ENCODE measurements at regions not wholly inside any gene's neighbourhood (a gene's known extent, or its start where the extent isn't known, plus 50 kb on each side); places are given as distances from the start of the nearest gene placed in this dataset.
"Not testable (repeated sequence)": the region's sequence is repeated elsewhere in the genome, so short reads cannot be mapped to it uniquely, and the experiment has no call there.

DNA sequence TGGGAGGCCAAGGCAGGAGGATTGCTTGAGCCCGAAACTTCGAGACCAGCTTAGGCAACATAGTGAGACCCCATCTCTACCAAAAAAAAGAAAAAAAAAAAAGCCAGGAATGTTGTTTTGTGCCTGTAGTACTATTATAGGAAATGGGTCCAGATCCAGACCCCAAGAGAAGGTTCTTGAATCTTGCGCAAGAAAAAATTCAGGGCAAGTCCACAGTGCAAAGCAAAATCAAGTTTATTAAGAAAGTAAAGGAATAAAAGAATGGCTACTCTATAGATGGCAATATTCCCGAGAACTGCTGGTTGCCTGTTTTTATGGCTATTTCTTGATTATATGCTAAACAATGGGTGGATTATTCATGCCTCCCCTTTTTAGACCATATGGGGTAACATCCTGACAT lies 51.2 kb upstream of the RDX start:
- DNase-seq = no peak

DNA sequence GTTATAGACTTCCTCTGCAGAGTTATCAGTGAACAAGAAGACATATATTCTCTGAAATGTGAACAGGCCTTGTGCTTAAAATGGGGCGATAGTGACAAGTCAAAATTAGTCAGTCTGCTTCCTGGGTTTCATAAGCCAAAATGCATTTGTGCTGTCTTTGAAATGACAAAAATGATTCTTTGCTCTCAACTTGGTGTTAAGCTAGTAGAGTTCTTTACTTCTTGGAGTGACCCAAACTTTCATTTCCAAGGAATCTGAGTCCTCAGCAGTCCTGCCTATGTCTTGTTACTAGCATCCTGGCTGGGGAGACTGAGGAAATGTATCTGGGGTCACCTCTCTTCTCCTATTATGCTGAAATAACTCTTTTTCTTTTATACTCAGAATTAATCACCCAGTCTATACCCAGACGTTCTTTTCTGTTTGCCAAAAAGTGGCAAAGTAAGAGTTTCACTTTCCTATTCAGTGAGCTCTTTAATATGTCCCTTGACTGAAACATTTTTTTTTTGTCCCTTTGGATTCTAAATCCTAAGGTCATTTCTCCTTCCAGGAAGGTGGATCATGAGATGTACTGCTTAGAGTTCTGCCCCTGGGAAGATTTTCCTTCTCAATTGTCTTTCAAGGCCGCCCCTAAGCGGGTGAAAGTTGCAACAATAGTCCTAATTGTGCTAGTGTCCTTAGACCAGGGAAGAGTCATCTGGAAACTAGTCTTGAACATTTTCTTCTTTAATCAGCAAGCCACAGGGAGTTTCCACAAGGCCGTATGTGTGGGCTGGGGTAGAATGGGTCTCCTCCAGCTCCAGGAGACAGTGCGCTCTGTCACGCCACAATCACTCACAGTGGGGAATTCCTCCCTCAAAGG lies 53.0 kb upstream of the RDX start:
- no peak for DNase-seq

DNA sequence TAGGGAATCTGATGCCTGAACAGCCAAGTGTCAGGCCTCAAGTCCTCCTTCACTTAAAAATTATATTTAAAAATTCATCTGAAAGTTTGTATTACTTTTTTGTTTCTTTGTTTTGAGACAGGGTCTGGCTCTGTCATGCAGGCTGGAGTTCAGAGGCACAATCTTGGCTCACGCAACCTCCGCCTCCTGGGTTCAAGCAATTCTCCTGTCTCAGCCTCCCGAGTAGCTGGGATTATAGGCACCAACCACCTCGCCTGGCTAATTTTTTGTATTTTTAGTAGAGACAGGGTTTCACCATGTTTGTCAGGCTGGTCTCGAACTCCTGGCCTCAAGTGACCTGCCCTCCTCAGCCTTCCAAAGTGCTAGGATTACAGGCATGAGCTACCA lies 53.6 kb upstream of the RDX start:
- DNase-seq = not testable (repeated sequence)

DNA sequence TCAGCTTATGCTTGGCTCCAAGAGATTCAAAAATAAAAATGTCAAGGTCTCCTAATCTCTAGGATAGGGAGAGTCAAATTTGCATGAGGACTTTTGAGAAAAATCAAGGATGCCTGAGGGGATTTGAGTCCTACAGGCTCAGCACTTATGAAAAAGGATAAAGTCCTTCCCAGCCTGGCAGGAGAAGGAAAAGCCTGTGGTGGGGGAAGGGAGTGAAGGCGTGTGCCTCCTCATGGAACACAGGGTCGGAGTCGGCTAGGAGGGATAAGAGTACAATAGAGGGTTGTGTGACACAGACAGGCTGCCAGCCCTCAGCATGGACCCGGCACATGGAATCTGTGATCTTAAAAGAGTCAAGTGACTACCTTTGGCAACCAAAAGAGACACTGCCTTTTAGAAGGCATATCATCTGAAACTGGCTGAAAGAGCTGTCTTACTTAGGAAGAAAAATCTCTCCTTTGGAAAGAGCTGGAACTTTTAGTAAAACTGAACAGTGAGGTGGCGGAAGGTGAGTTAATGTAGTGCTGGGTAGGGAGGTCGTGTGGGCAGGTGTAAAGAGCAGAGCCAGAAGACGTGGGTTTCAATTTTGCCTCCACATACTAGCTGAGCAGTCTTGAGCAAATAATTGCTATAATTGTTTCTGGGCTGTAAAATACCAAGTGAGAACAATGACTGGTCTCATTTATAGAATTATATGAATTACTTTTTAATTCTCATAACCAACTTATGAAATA lies 58.8 kb upstream of the RDX start:
- DNase-seq = no peak

DNA sequence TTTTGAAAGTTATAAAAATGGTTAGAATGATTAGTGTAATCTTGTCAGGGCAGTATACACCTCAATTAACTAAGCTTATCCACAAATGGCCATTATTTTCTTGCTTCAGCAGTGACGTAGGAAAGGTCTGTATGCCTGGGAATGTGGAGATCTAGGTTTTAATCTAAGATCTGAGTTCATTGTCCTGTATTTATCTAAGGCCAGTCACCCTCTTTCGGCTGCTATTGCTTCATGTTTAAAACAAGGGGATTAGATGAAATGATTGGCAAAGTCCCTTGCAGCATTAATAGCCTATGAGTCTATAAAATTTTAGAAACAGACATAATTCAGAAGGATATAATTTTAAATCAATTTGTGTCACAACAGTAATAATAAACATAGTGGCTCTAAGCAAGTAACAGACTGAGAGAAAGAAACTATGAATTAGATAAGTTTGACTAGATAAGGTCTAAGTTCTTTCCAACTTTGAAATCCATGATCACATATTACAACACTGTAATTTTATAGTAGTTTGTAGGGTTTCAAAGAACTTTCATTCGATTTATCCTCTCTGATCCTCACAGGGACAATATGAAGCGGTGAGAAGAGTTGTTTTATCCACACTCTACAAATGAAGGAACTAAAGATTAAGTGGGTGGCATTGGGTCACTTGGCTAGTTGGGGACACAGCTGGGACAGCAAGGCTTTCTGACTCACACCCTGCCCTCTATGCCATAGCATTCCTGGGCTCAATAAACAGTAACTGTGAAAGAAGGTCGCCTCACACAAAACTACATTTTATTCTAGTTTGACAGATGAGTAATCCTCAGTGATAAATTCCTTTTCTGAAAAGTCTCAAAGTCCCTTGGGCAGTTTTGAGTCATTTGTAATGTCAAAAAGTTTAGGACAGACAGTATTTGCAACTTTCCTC lies 60.6 kb upstream of the RDX start:
- no peak for DNase-seq

DNA sequence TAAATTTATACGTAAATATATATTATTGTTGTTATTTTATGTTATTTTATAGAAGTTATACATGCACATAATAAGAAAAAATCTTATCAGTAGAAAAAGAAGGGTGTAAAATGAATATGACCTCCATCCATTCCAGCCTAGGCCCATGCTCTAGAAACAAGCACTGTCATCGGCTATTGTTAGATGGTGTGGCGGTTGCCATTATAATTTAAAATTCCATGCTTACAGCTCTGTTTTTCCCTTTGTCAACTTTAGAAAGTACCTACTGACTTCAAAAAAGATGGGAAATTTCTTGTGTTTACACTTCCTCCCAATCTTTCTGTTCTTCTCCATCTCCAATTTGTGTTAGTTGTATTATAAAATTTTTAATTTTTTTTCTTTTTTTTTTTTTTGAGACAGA lies 61.9 kb upstream of the RDX start:
- DNase-seq = no peak

DNA sequence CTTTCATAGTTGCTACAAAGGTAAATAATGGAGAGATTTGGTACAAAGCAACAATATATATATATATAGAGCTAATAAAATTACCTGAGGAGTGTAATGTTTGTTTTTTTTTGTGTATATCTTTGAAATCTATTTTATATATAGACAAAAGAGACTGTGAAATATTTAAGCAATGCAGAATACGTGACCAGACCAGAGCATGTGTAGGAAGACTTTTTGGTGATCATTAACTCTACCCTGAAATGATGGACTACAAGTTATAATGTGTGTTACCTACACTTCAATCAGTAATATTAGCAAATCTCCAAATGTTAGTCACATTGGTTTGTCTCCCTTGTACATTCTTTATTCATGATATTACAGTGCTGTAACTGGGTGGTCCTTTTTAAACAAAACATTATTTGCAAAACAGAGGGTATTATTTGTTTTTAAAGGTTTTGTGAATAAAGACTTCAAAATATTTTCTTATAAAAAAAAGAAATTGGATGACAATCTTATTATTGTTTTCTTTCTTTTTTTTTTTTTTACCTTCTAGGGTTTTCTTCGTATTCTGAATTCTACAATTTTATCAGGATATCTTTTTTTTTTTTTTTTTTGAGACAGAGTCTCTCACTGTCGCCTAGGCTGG lies 64.5 kb upstream of the RDX start:
- DNase-seq = not testable (repeated sequence)

DNA sequence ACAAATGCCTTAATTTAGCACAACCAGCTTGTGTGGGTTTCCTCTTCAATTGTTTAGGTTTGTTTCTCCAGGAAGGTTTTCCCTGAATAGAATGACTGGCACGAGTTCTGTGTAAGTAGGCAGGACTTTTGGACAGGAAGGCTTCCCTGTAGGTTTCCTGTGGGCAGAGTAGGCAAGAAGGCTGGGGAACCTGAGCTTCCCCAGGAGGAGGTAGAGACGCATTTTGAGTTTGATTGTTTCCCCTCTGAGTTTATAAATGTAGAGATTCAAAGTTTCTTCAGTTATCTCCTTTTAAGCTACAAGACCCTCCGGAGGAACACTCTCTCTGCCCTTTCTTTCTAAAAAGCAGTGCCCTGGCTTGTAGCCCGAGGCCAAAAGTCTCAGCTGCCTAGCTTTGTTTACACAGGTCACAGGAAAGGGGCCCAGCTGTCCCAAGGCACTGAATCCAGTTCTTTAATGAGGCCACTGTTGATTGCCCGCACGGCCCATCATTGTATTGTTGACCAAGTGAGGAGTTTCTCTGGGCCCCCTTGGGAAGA lies 66.6 kb upstream of the RDX start:
- DNase-seq = peak; percentile 25

DNA sequence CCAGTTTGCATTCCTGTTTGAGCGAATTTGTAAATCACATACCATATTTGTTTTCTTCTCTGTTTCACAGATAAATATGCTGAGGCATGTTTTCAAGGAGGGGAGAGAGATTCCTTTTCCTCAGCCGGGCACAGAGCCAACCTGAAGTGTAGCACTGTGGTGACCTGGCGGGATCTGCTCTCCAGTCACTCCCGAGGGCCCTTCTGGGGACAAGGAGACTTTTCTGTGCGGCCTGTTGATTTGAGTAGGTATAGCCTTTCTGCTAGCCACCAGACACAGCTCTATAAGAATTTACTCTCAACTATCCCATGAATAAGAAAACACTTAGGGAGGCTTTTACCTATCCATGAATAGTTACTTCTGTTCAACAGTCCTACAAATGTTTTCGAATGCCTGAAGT lies 63.5 kb upstream of the FDX1 start:
- DNase-seq = no peak

DNA sequence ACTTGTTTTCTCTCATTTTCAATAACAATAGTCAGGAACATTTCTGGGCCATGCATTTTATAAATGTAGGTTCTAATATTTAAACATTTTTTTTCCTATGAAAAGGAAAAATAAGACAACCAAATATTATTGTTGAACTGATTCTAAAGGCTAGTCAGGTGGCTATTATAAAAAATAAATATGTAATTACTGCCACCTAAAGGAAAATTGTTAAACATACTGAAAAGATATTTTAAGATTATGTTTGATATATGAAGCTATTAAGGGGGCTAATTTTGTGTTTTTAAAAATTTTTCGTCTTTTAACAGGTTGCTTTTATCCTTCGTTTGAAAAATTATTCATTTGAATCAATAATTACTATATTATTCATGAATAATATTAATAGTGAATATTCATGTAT lies 62.2 kb upstream of the FDX1 start:
- DNase-seq = no peak

DNA sequence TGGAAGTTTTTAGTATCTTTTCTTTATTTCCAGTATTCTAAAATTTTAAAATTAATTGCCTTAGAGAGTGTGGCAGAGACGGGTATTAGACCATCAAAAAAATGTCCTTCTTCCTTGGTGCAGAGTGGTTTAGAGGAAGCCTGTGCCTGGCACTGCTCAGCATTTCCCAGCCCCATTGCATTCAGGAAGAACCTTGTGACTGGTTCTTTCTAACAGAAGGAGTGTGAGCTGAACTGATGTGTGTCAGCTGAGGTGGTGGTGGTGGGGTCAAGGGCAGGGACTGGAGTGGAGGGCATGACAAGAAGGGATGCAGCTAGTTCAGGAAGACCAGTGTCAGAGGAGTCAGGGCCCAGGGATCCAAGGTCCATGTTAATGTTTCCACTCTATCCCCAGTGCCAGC lies 58.7 kb upstream of the FDX1 start:
- no peak for DNase-seq

DNA sequence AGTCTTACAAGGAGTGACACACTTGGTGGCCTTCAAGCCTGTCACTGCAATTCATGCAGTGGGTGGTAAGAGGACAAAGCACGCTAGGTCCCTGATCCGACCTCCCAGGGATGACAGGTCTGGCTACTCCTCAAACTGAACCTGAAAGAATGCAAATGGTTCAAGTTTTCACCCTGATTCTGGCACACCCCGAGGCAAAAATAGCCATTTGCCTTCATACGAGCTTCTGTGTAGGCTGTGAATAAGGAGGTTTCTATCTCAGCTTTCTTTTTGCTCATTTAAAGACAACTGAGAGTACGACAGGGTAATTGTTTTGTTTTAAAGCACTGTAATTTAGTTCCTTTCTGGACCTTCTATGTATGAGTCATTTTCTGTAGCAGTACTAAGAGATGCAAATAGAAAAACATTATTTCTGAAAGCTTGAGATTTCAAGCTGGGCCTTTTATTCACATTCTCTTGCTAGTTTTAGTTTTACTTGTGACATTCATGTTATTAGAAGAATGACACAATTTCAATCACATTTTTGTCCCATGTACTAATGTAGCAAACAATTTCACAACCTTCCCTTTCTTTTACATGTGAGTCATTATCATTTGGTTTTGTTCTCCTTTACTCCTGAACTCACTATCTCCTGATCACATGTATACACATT lies 56.6 kb upstream of the FDX1 start:
- no peak for DNase-seq

DNA sequence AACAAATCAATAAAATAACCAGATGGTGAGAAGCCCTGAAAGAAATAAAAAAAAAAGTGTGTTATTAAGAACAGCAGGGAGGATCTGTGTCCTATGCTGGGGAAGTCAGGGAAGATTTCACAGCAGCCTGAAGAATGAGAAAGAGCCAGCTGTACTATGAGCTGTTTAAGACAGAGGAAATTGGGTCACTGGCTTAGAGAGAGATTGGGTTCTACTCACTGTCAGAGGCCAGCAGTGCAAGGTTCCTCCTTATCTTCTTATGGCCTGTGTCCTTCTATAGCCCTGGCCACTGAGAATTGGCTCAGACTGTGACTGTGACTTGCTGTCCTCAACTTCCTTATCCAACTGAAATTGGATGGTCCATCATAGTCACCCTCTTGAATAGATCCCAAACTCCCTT lies 54.8 kb upstream of the FDX1 start:
- DNase-seq = no peak

DNA sequence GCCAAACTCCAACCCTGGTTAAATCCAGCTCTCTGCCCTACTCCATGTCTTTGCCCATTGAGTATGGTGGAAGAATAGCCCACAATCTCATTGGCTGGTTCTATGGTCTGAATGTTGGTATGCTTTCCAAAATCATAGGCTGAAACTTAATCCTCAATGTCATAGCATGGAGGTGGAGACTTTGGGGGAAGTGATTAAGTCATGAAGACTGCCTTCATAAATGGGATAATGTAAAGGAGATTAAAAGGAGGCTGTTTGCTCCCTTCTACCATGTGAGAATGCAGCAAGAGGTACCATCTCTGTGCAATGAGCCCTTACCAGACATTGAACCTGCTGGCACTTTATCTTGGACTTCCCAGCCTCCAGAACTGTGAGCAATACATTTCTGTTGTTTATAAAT lies 54.4 kb upstream of the FDX1 start:
- DNase-seq = no peak

DNA sequence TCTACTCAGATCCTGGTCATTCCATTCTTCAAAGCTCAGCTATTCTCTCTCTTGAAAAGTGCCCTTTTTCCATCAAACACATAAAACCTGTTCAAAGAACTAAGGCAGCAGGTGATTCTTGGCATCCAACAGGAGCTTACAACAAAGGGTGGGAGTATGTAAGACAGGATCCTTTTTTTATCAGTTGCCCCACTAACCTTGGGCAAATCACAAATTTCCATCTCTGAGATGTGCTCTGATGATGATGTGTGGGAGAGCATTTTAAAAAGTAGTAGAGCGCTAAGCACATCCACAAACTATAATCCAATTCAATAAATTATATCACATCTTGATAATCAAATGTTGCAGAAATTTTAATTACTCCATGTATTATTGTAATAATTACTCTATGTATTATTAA lies 53.7 kb upstream of the FDX1 start:
- DNase-seq = no peak

DNA sequence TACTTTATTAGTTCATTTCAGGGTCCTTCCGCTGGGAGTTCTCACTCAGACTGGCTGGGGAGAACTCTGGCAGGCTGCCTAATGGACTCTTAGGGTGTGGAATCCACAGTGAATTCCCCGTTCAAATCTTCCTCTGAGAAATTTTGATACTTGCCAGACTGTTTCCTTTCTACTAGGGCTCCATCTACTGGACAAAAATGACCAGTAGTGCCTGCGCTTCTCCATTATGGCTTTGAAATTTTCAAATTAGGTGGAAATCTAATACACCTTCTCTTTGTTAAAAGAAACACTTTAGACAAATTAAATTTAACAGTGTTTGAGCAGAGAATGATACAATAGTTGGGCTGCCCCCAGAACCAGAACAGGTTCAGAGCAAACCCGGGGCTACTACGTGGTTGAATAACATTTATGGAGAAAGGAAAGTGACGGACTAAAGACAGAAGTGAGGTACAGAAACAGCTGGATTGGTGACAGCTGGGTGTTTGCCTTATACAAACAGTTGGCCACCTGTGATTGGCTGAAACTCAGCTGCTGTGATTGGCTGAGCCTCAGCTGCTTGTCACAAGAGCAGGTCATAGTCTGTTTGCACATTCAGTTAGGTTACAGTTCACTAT lies 52.9 kb upstream of the FDX1 start:
- peak; percentile 44 for DNase-seq

DNA sequence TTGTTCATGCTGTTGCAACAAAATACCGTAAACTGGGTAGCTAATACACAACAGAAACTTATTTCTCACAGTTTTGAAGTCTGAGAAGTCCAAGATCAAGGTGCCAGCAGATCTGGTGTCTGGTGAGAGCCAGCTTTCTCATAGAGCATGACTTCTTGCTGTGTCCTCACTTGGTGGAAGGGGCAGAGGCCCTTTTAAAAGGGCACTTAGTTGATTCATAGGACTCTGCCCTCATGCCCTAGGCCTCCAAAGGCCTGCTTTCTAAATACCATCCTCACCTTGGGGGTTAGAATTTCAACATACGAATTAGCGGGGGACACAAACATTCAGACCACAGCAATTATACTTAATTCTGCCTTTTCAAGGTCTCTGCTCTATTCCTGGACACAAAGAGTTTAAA lies 52.3 kb upstream of the FDX1 start:
- no peak for DNase-seq

DNA sequence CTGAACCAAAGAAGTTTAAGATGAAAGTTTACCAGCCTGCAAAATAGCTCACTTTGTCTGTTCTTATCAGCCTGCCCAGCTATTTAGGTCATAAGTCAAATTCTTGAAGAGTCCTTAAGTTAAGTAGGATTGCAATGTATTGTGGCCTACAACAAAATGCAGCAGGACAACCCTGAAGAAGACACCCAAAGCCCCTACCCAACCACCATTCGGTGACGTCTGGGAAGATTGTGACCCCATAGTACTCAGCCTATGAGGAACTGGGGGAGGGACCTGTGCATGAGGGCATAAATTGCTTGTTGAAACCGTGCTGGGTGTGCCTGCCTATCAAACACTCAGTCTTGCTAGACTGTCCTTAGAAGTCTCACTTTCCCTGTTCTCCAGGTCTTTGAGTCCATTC lies 50.5 kb upstream of the FDX1 start:
- no peak for DNase-seq

DNA sequence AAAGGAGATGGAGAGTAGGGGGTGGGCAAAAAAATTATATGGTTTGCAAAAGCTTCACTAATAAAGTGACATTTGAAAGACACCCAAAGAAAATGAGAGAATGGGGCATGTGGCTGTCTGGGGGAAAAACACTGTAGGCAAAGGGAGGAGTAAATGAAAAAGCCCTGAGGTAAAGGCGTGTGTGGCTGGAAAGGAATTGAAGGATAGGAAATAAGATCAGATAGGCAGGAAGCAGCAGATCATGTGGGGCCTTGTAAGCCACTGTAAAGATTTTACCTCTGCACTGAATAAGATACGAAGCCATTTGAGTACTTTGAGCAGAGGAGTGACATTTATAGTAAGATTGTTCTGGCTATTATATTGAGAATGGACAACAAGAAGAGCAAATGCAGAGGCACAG lies 49.8 kb upstream of the FDX1 start:
- no peak for DNase-seq
